ENCODE measurements at regions not wholly inside any gene's neighbourhood (a gene's known extent, or its start where the extent isn't known, plus 50 kb on each side); places are given as distances from the start of the nearest gene placed in this dataset.

- Histone ChIP-seq H4K91ac (ENCODE audit: low read length) (no peak overlapping the region), H3K27me3 (ENCODE audit: control insufficient read depth in 1 of 2, insufficient read depth in 1 of 2, low read length in 2 of 2) (no peaks in the 10 kb centered on the region), H3K27ac (ENCODE audit: low read length, poor library complexity, severe bottlenecking) (no peak overlapping the region), H3K14ac (ENCODE audit: low read length in 2 of 2) (no peak overlapping the region), H3K36me3 (ENCODE audit: control insufficient read depth in 1 of 2, insufficient read depth in 2 of 2, low read depth in 1 of 2, low read length in 2 of 2) (no peaks in the 10 kb centered on the region), H2BK15ac (ENCODE audit: low read depth, poor library complexity, severe bottlenecking) (no peak overlapping the region), H3K18ac (ENCODE audit: low read depth in 1 of 2, low read length in 2 of 2) (no peak overlapping the region), H3K4me1 (ENCODE audit: control insufficient read depth, insufficient read depth, low read depth, low read length) (no peaks in the 10 kb centered on the region), H3K4ac (ENCODE audit: low read depth in 1 of 2, low read length in 2 of 2) (no peak overlapping the region), H3K9ac (ENCODE audit: low read length) (no peak overlapping the region), H4K8ac (ENCODE audit: low read length) (no peak overlapping the region), H2BK120ac (ENCODE audit: low read depth, low read length) (no peak overlapping the region), H2BK12ac (ENCODE audit: low read length in 2 of 2) (no peak overlapping the region), H3K23ac (ENCODE audit: low read length in 2 of 2) (no peak overlapping the region), H3K4me3 (ENCODE audit: insufficient read depth in 1 of 2, low read depth in 1 of 2, low read length in 2 of 2) (no peak overlapping the region), H2AFZ (ENCODE audit: low read depth, low read length) (no peak overlapping the region), H2AK5ac (ENCODE audit: low read length, severe bottlenecking) (no peak overlapping the region), H3K79me1 (replicated peaks; ENCODE audit: low read length, poor library complexity, severe bottlenecking) (no peaks in the 10 kb centered on the region), H2BK5ac (ENCODE audit: low read depth, low read length, poor library complexity, severe bottlenecking) (no peak overlapping the region), H3K9me3 (ENCODE audit: control insufficient read depth, low read length) (no peaks in the 10 kb centered on the region), H3K4me2 (ENCODE audit: low read length, poor library complexity, severe bottlenecking) (no peak overlapping the region)
- no peak for DNase-seq
- 67% methylated on average over 3 of the region's 4 CpGs for WGBS
These were observed 1326.7 kb downstream of the MRPL39 start for GRCh38 chr21:24280596-24280995.

DNA sequence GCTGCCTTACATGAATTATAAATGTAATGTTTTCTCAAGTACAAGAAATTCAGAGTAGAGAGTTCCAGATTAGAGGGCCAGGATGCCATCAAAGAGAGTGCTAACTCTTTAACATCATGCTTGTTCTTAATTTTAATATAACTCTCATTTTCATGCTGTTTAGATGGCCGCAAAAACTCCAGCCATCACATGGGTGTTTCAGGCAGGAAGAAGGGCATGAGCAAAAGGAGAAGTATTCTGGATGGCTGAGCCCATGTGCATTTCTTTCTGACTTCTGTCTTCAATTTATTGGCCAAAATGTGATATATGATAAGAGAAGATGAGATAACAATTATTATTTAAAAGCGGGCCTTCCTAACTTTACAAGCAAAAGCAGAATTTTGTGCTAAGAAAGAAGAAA, 1328.6 kb downstream of the MRPL39 start:
- Histone ChIP-seq H2BK120ac (ENCODE audit: low read depth, low read length) (no peak overlapping the region), H3K4me3 (ENCODE audit: insufficient read depth in 1 of 2, low read depth in 1 of 2, low read length in 2 of 2) (no peak overlapping the region), H2AK5ac (ENCODE audit: low read length, severe bottlenecking) (no peak overlapping the region), H3K9me3 (ENCODE audit: control insufficient read depth, low read length) (no peaks in the 10 kb centered on the region), H3K14ac (ENCODE audit: low read length in 2 of 2) (no peak overlapping the region), H3K4ac (ENCODE audit: low read depth in 1 of 2, low read length in 2 of 2) (no peak overlapping the region), H2BK12ac (ENCODE audit: low read length in 2 of 2) (no peak overlapping the region), H3K18ac (ENCODE audit: low read depth in 1 of 2, low read length in 2 of 2) (no peak overlapping the region), H4K8ac (ENCODE audit: low read length) (no peak overlapping the region), H4K91ac (ENCODE audit: low read length) (no peak overlapping the region), H3K36me3 (ENCODE audit: control insufficient read depth in 1 of 2, insufficient read depth in 2 of 2, low read depth in 1 of 2, low read length in 2 of 2) (no peaks in the 10 kb centered on the region), H3K23ac (ENCODE audit: low read length in 2 of 2) (no peak overlapping the region), H3K4me2 (ENCODE audit: low read length, poor library complexity, severe bottlenecking) (no peak overlapping the region), H2BK15ac (ENCODE audit: low read depth, poor library complexity, severe bottlenecking) (no peak overlapping the region), H2BK5ac (ENCODE audit: low read depth, low read length, poor library complexity, severe bottlenecking) (no peak overlapping the region), H3K27me3 (ENCODE audit: control insufficient read depth in 1 of 2, insufficient read depth in 1 of 2, low read length in 2 of 2) (no peaks in the 10 kb centered on the region), H3K27ac (ENCODE audit: low read length, poor library complexity, severe bottlenecking) (no peak overlapping the region), H3K9ac (ENCODE audit: low read length) (no peak overlapping the region), H3K4me1 (ENCODE audit: control insufficient read depth, insufficient read depth, low read depth, low read length) (no peaks in the 10 kb centered on the region), H3K79me1 (replicated peaks; ENCODE audit: low read length, poor library complexity, severe bottlenecking) (no peaks in the 10 kb centered on the region), H2AFZ (ENCODE audit: low read depth, low read length) (no peak overlapping the region)
- no peak for DNase-seq
- WGBS, result 57% methylated on average over 1 of the region's 2 CpGs

- Histone ChIP-seq H2BK15ac (ENCODE audit: low read depth, poor library complexity, severe bottlenecking) (no peak overlapping the region), H2BK120ac (ENCODE audit: low read depth, low read length) (no peak overlapping the region), H3K18ac (ENCODE audit: low read depth in 1 of 2, low read length in 2 of 2) (no peak overlapping the region), H2AK5ac (ENCODE audit: low read length, severe bottlenecking) (no peak overlapping the region), H3K9me3 (ENCODE audit: control insufficient read depth, low read length) (no peaks in the 10 kb centered on the region), H3K14ac (ENCODE audit: low read length in 2 of 2) (no peak overlapping the region), H3K9ac (ENCODE audit: low read length) (no peak overlapping the region), H3K4me2 (ENCODE audit: low read length, poor library complexity, severe bottlenecking) (no peak overlapping the region), H3K79me1 (replicated peaks; ENCODE audit: low read length, poor library complexity, severe bottlenecking) (no peaks in the 10 kb centered on the region), H2AFZ (ENCODE audit: low read depth, low read length) (no peak overlapping the region), H3K36me3 (ENCODE audit: control insufficient read depth in 1 of 2, insufficient read depth in 2 of 2, low read depth in 1 of 2, low read length in 2 of 2) (no peaks in the 10 kb centered on the region), H2BK5ac (ENCODE audit: low read depth, low read length, poor library complexity, severe bottlenecking) (no peak overlapping the region), H3K4me1 (ENCODE audit: control insufficient read depth, insufficient read depth, low read depth, low read length) (no peaks in the 10 kb centered on the region), H3K27ac (ENCODE audit: low read length, poor library complexity, severe bottlenecking) (no peak overlapping the region), H3K4ac (ENCODE audit: low read depth in 1 of 2, low read length in 2 of 2) (no peak overlapping the region), H3K4me3 (ENCODE audit: insufficient read depth in 1 of 2, low read depth in 1 of 2, low read length in 2 of 2) (no peak overlapping the region), H3K23ac (ENCODE audit: low read length in 2 of 2) (no peak overlapping the region), H4K91ac (ENCODE audit: low read length) (no peak overlapping the region), H4K8ac (ENCODE audit: low read length) (no peak overlapping the region), H3K27me3 (ENCODE audit: control insufficient read depth in 1 of 2, insufficient read depth in 1 of 2, low read length in 2 of 2) (no peaks in the 10 kb centered on the region), H2BK12ac (ENCODE audit: low read length in 2 of 2) (no peak overlapping the region)
- no peak for DNase-seq
These were observed 1331.1 kb downstream of the MRPL39 start for GRCh38 chr21:24276204-24276603.

DNA sequence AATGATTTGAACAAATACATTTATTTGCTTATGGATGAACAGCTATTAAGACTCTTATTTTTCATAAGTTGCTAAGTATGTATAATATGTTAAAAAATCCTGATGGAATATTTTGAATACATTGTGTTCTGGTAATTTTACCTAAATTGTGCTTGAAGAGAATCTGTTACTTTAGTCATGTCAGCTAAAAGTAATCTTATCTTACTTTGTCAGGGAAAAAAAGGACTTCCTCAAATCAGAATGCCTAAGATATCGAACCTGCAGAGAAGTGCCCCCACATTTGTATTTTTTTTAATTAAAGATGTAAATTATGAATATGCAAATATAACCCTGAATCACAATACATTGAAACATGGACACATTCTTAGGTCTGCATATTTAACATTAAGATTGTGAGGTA, 1331.7 kb downstream of the MRPL39 start:
- H3K4me3 ChIP-seq (ENCODE audit: insufficient read depth in 1 of 2, low read depth in 1 of 2, low read length in 2 of 2), result no peak overlapping the region
- H4K91ac ChIP-seq (ENCODE audit: low read length), result no peak overlapping the region
- H3K9me3 ChIP-seq (ENCODE audit: control insufficient read depth, low read length), result no peaks in the 10 kb centered on the region
- no peak overlapping the region for H4K8ac ChIP-seq (ENCODE audit: low read length)
- no peak overlapping the region for H2BK120ac ChIP-seq (ENCODE audit: low read depth, low read length)
- no peak overlapping the region for H3K4ac ChIP-seq (ENCODE audit: low read depth in 1 of 2, low read length in 2 of 2)
- no peak overlapping the region for H3K27ac ChIP-seq (ENCODE audit: low read length, poor library complexity, severe bottlenecking)
- no peaks in the 10 kb centered on the region for H3K79me1 ChIP-seq (replicated peaks; ENCODE audit: low read length, poor library complexity, severe bottlenecking)
- no peak overlapping the region for H2AK5ac ChIP-seq (ENCODE audit: low read length, severe bottlenecking)
- WGBS, result no CpG with 5 or more reads among the region's 1 CpG
- no peaks in the 10 kb centered on the region for H3K36me3 ChIP-seq (ENCODE audit: control insufficient read depth in 1 of 2, insufficient read depth in 2 of 2, low read depth in 1 of 2, low read length in 2 of 2)
- H3K9ac ChIP-seq (ENCODE audit: low read length), result no peak overlapping the region
- no peaks in the 10 kb centered on the region for H3K4me1 ChIP-seq (ENCODE audit: control insufficient read depth, insufficient read depth, low read depth, low read length)
- H3K14ac ChIP-seq (ENCODE audit: low read length in 2 of 2), result no peak overlapping the region
- no peak overlapping the region for H2BK12ac ChIP-seq (ENCODE audit: low read length in 2 of 2)
- H2BK5ac ChIP-seq (ENCODE audit: low read depth, low read length, poor library complexity, severe bottlenecking), result no peak overlapping the region
- H3K23ac ChIP-seq (ENCODE audit: low read length in 2 of 2), result no peak overlapping the region
- H2AFZ ChIP-seq (ENCODE audit: low read depth, low read length), result no peak overlapping the region
- H3K4me2 ChIP-seq (ENCODE audit: low read length, poor library complexity, severe bottlenecking), result no peak overlapping the region
- DNase-seq, result no peak
- H2BK15ac ChIP-seq (ENCODE audit: low read depth, poor library complexity, severe bottlenecking), result no peak overlapping the region
- H3K18ac ChIP-seq (ENCODE audit: low read depth in 1 of 2, low read length in 2 of 2), result no peak overlapping the region
- no peaks in the 10 kb centered on the region for H3K27me3 ChIP-seq (ENCODE audit: control insufficient read depth in 1 of 2, insufficient read depth in 1 of 2, low read length in 2 of 2)

Measured in mesenchymal stem cell (in vitro differentiated cells and primary cell).